Spinal cord (tissue), 9 donors: ENCODE measurements at regions not wholly inside any gene's neighbourhood (a gene's known extent, or its start where the extent isn't known, plus 50 kb on each side); places are given as distances from the start of the nearest gene placed in this dataset.

Experiments
- DNase-seq, 6 donors: peaks; one replicate each; pipeline versions ENCODE4 v3.0.0 to v3.0.0-alpha.2; 2013 to 2015; ENCODE audit warnings: low spot score in 6 of 6, low read depth in 4 of 6
- H3K27ac ChIP-seq: one replicate; pipeline ENCODE4 v1.5.1; 2013; ENCODE audit warnings: low read depth, low read length, control low read depth
- H3K27me3 ChIP-seq: one replicate; pipeline ENCODE4 v1.6.1; 2013; ENCODE audit warnings: low read length; ENCODE audit not compliant: control insufficient read depth, insufficient read depth
- H3K36me3 ChIP-seq: one replicate; pipeline ENCODE4 v1.6.1; 2013; ENCODE audit warnings: low read length; ENCODE audit not compliant: control insufficient read depth, insufficient read depth
- H3K4me1 ChIP-seq: one replicate; pipeline ENCODE4 v1.6.1; 2013; ENCODE audit warnings: low read length; ENCODE audit not compliant: control insufficient read depth, insufficient read depth
- H3K4me3 ChIP-seq: one replicate; pipeline ENCODE4 v1.5.1; 2013; ENCODE audit warnings: low read depth, low read length, control low read depth
- H3K9me3 ChIP-seq: one replicate; pipeline ENCODE4 v1.6.1; 2013; ENCODE audit warnings: low read length; ENCODE audit not compliant: control insufficient read depth, insufficient read depth
- WGBS: methylation state at CpG from one replicate; pipeline ENCODE4 v1.1.5; 2013; ENCODE audit warnings: missing lambda C conversion rate; ENCODE audit not compliant: insufficient coverage; 5-methylcytosine and 5-hydroxymethylcytosine counted together
- donor health status: healthy.

GRCh38 chr15:29589975-29590374 lies 232.3 kb downstream of the TJP1 start:
- H3K27me3 ChIP-seq, result no peaks in the 10 kb centered on the region
- 83% methylated on average over 4 of the region's 4 CpGs for WGBS

GRCh38 chr15:29589416-29589815 lies 232.9 kb downstream of the TJP1 start:
- WGBS, result 15% methylated on average over 6 of the region's 9 CpGs
- H3K4me3 ChIP-seq, result no peak overlapping the region
- no peaks in the 10 kb centered on the region for H3K9me3 ChIP-seq
- H3K36me3 ChIP-seq, result no peaks in the 10 kb centered on the region
- H3K4me1 ChIP-seq, result no peaks in the 10 kb centered on the region
- H3K27ac ChIP-seq, result no peak overlapping the region
- peak in 3 of 6 donors; percentile 5 to 68 (median 46) for DNase-seq
- H3K27me3 ChIP-seq, result no peaks in the 10 kb centered on the region

More at GRCh38 chr15:29589975-29590374, 232.3 kb downstream of the TJP1 start:
- Histone ChIP-seq H3K4me3 (no peak overlapping the region), H3K4me1 (no peaks in the 10 kb centered on the region), H3K36me3 (no peaks in the 10 kb centered on the region), H3K27ac (no peak overlapping the region), H3K9me3 (no peaks in the 10 kb centered on the region)
- no peak for DNase-seq

GRCh38 chr15:29573197-29573838 lies 248.9 kb downstream of the TJP1 start:
- no peak for DNase-seq
- no peaks in the 10 kb centered on the region for H3K36me3 ChIP-seq
- H3K4me3 ChIP-seq, result no peak overlapping the region
- no peak overlapping the region for H3K27ac ChIP-seq
- peaks cover 6% of the 10 kb centered on the region for H3K4me1 ChIP-seq
- H3K9me3 ChIP-seq, result no peaks in the 10 kb centered on the region
- WGBS, result 100% methylated on average over 1 of the region's 4 CpGs
- peaks cover 18% of the 10 kb centered on the region for H3K27me3 ChIP-seq

GRCh38 chr15:29571792-29572431 lies 250.4 kb downstream of the TJP1 start:
- Histone ChIP-seq H3K36me3 (no peaks in the 10 kb centered on the region), H3K9me3 (no peaks in the 10 kb centered on the region), H3K27me3 (peaks cover 25% of the 10 kb centered on the region), H3K4me3 (no peak overlapping the region), H3K27ac (no peak overlapping the region), H3K4me1 (peaks cover 6% of the 10 kb centered on the region)
- DNase-seq, result peak in 2 of 6 donors; percentile 9 to 67
- 1% methylated on average over 9 of the region's 14 CpGs for WGBS

- peaks cover 25% of the 10 kb centered on the region for H3K27me3 ChIP-seq
- H3K4me1 ChIP-seq, result peaks cover 6% of the 10 kb centered on the region
- DNase-seq, result peak in 3 of 6 donors; percentile 40 to 85 (median 82)
- H3K27ac ChIP-seq, result no peak overlapping the region
- H3K4me3 ChIP-seq, result peak overlapping the region; percentile 27
- WGBS, result under 1% methylated on average over 80 of the region's 85 CpGs
- H3K9me3 ChIP-seq, result no peaks in the 10 kb centered on the region
- no peaks in the 10 kb centered on the region for H3K36me3 ChIP-seq
These were observed 251.1 kb downstream of the TJP1 start for GRCh38 chr15:29570948-29571791.

GRCh38 chr15:29570121-29570947 lies 251.9 kb downstream of the TJP1 start:
- peak in 3 of 6 donors; percentile 15 to 70 (median 65) for DNase-seq
- Histone ChIP-seq H3K27me3 (peaks cover 25% of the 10 kb centered on the region), H3K27ac (no peak overlapping the region), H3K4me1 (peaks cover 6% of the 10 kb centered on the region), H3K4me3 (peak overlapping the region; percentile 35), H3K9me3 (no peaks in the 10 kb centered on the region), H3K36me3 (no peaks in the 10 kb centered on the region)
- WGBS, result 0% methylated on average over 135 of the region's 135 CpGs

GRCh38 chr15:29569533-29570092 lies 252.7 kb downstream of the TJP1 start:
- no peaks in the 10 kb centered on the region for H3K36me3 ChIP-seq
- no peak overlapping the region for H3K27ac ChIP-seq
- H3K4me1 ChIP-seq, result peaks cover 6% of the 10 kb centered on the region
- peak in 2 of 6 donors; percentile 2 to 20 for DNase-seq
- peak overlapping the region; percentile 24 for H3K4me3 ChIP-seq
- H3K27me3 ChIP-seq, result peaks cover 25% of the 10 kb centered on the region
- 2% methylated on average over 23 of the region's 37 CpGs for WGBS
- no peaks in the 10 kb centered on the region for H3K9me3 ChIP-seq

- 40% methylated on average over 2 of the region's 9 CpGs for WGBS
- Histone ChIP-seq H3K27ac (no peak overlapping the region), H3K9me3 (no peaks in the 10 kb centered on the region), H3K36me3 (no peaks in the 10 kb centered on the region), H3K4me1 (peaks cover 6% of the 10 kb centered on the region), H3K27me3 (peaks cover 25% of the 10 kb centered on the region), H3K4me3 (no peak overlapping the region)
- peak in 3 of 6 donors; percentile 14 to 86 (median 46) for DNase-seq
These were observed 253.3 kb downstream of the TJP1 start for GRCh38 chr15:29568840-29569532.
